ENCODE measurements at regions not wholly inside any gene's neighbourhood (a gene's known extent, or its start where the extent isn't known, plus 50 kb on each side); places are given as distances from the start of the nearest gene placed in this dataset.

DNA sequence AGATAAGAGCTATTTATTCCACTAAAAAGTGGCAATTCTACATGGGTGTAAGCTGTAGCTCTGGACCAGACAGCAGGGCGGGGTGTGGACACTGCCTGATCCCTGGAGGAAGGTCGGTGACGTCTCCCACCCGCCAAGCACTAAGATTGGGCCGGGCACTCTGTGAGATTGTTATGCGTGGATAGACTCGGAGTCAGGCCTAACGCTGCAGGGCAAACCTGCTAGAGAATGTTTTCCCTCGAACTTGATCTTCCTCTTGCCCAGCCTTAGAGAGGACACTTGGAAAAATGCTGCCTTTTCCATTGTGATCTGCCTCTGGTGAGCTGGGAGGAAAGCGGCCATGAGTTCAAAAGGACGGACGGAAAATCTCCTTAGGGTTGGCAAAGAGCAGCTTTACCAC is 1273.4 kb downstream of the TBC1D22A start:
- Histone ChIP-seq H3K9me2 (ENCODE audit: insufficient read depth) (no peaks in the 10 kb centered on the region), H3K79me2 (ENCODE audit: insufficient read depth, low read length) (no peaks in the 10 kb centered on the region), H3K4me2 (ENCODE audit: low read length) (no peak overlapping the region), H3K4me3 (replicated peaks in 1 of 2; ENCODE audit: low read depth in 1 of 2, low read length in 2 of 2) (no peak overlapping the region), H3K27ac (ENCODE audit: low read depth, low read length) (no peak overlapping the region), H2AFZ (ENCODE audit: low read depth, low read length, poor library complexity, severe bottlenecking) (no peak overlapping the region), H4K20me1 (ENCODE audit: insufficient read depth) (no peaks in the 10 kb centered on the region), H3K4me1 (ENCODE audit: control insufficient read depth in 1 of 2, insufficient read depth in 2 of 2, low read length in 2 of 2) (no peaks in the 10 kb centered on the region), H3K9ac (ENCODE audit: low read length) (no peak overlapping the region), H3K9me3 (ENCODE audit: control insufficient read depth in 1 of 2, insufficient read depth in 1 of 2, low read depth in 1 of 2, low read length in 2 of 2) (peaks cover 0 to 3% of the 10 kb centered on the region in 2 experiments; a peak in 1 of 4 replicates), H3K36me3 (ENCODE audit: control insufficient read depth in 1 of 2, insufficient read depth in 2 of 2, low read length in 2 of 2) (no peaks in the 10 kb centered on the region), H3K27me3 (ENCODE audit: insufficient read depth, low read length) (peaks cover 7% of the 10 kb centered on the region)
- intact Hi-C loops (cut with micrococcal nuclease) = no loop called here
- no peak for ATAC-seq
- RAD21 ChIA-PET (ENCODE audit: low non-redundant PET in 1 of 2, low total read pairs in 2 of 2, uncharacterized antibody in 2 of 2, unreplicated experiment in 2 of 2) = no interaction called here
- DNase-seq (ENCODE audit: low read depth, low spot score) = no peak
- CTCF ChIA-PET = no interaction called here
- TF ChIP-seq, protein P1, sequence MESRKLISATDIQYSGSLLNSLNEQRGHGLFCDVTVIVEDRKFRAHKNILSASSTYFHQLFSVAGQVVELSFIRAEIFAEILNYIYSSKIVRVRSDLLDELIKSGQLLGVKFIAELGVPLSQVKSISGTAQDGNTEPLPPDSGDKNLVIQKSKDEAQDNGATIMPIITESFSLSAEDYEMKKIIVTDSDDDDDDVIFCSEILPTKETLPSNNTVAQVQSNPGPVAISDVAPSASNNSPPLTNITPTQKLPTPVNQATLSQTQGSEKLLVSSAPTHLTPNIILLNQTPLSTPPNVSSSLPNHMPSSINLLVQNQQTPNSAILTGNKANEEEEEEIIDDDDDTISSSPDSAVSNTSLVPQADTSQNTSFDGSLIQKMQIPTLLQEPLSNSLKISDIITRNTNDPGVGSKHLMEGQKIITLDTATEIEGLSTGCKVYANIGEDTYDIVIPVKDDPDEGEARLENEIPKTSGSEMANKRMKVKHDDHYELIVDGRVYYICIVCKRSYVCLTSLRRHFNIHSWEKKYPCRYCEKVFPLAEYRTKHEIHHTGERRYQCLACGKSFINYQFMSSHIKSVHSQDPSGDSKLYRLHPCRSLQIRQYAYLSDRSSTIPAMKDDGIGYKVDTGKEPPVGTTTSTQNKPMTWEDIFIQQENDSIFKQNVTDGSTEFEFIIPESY (IDR thresholded peaks at IDR 0.05; ENCODE audit: extremely low read depth, insufficient replicate concordance, low read length) = no peak
- TF ChIP-seq ZFX (IDR thresholded peaks at IDR 0.05) = no peak
- no peak for TF ChIP-seq EZH2phosphoT487 (IDR thresholded peaks at IDR 0.05; ENCODE audit: borderline replicate concordance)
- TF ChIP-seq POLR2A (IDR thresholded peaks at IDR 0.05; ENCODE audit: borderline replicate concordance, extremely low read depth, insufficient read depth, insufficient read length) = no peak
- TF ChIP-seq YY1 (IDR thresholded peaks at IDR 0.05; ENCODE audit: extremely low read depth, insufficient replicate concordance, low read depth, low read length) = no peak
- no peak for TF ChIP-seq ZNF274 (IDR thresholded peaks at IDR 0.05; ENCODE audit: low read depth, low read length)
- TF ChIP-seq, protein P2, sequence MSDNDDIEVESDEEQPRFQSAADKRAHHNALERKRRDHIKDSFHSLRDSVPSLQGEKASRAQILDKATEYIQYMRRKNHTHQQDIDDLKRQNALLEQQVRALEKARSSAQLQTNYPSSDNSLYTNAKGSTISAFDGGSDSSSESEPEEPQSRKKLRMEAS (IDR thresholded peaks at IDR 0.05) = no peak
- TF ChIP-seq ELF1 (IDR thresholded peaks at IDR 0.05; ENCODE audit: borderline replicate concordance, low read depth) = no peak
- TF ChIP-seq POLR2AphosphoS5 (IDR thresholded peaks at IDR 0.05; ENCODE audit: low read depth, low read length) = no peak
- no peak for TF ChIP-seq SRF (IDR thresholded peaks at IDR 0.05; ENCODE audit: low read depth)
- no peak for TF ChIP-seq JUND (IDR thresholded peaks at IDR 0.05)
- no peak for TF ChIP-seq FOSL1 (IDR thresholded peaks at IDR 0.05; ENCODE audit: low read depth)
- no peak for TF ChIP-seq EZH2 (IDR thresholded peaks at IDR 0.05)
- no TSS peak for BruUV-seq (replicated peaks)
- POLR2A ChIA-PET = no interaction called here
